ENCODE measurements at regions not wholly inside any gene's neighbourhood (a gene's known extent, or its start where the extent isn't known, plus 50 kb on each side); places are given as distances from the start of the nearest gene placed in this dataset.
"Not testable (repeated sequence)": the region's sequence is repeated elsewhere in the genome, so short reads cannot be mapped to it uniquely, and the experiment has no call there.

DNA sequence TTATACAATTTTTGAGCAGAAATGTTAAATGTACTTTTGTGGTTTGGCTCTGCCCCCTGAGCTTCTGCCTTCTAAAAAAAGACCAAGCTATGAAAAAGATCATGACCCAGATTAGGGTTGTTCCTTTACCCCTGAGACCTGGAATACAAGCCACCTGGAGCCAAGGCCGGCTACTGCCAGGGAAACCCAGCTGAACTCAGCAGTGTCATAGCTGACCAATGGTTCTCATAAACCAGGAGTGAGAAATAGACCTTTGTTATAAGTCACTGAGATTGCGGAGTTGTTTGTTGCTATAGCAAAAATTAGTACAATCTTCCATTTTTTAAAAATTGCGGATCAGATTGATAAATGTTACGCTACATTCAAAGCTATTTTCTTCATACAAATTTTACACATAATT lies 1261.7 kb downstream of the ROBO1 start:
- no peak overlapping the region for H3K4me3 Mint-ChIP-seq
- no peaks in the 10 kb centered on the region for H3K27me3 Mint-ChIP-seq
- no peak overlapping the region for H3K27ac Mint-ChIP-seq
- H3K9me3 Mint-ChIP-seq, result peaks cover 3 to 12% of the 10 kb centered on the region in 2 donors
- ATAC-seq, result no peak
- no peak for DNase-seq
- H3K4me1 Mint-ChIP-seq, result no peaks in the 10 kb centered on the region

DNA sequence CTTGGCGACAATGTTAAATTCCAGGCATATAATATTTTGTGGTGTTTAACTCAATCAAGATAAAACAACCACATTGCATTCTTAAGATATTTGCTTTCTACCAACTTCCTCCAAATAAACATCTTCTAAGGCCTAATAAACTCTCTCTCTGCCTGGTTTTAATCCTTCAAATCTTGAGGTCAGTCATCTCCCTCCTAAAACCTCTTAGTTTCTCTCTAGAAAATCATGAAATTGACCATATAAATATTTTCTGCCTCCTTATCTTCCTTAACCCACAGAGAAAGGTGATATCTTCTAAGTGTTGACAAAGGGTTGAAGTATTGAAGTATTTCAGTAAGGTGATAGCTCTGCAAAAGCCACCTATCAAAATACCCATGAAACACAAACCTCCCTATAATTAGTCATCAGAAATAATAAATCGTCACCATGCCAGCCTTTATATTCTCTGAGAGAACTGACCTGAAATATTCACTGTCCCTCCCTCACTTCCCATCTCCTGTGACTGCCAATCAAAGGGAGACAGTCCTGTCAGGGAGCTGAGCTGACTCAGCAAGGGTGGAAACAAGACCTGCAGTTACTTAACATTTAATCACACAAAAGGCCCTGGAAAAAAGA lies 1261.1 kb downstream of the ROBO1 start:
- Mint-ChIP-seq H3K27ac (no peak overlapping the region), H3K9me3 (peaks cover under 1 to 12% of the 10 kb centered on the region in 2 donors), H3K4me1 (no peaks in the 10 kb centered on the region), H3K27me3 (no peaks in the 10 kb centered on the region), H3K4me3 (no peak overlapping the region)
- DNase-seq, result no peak
- ATAC-seq, result no peak

DNA sequence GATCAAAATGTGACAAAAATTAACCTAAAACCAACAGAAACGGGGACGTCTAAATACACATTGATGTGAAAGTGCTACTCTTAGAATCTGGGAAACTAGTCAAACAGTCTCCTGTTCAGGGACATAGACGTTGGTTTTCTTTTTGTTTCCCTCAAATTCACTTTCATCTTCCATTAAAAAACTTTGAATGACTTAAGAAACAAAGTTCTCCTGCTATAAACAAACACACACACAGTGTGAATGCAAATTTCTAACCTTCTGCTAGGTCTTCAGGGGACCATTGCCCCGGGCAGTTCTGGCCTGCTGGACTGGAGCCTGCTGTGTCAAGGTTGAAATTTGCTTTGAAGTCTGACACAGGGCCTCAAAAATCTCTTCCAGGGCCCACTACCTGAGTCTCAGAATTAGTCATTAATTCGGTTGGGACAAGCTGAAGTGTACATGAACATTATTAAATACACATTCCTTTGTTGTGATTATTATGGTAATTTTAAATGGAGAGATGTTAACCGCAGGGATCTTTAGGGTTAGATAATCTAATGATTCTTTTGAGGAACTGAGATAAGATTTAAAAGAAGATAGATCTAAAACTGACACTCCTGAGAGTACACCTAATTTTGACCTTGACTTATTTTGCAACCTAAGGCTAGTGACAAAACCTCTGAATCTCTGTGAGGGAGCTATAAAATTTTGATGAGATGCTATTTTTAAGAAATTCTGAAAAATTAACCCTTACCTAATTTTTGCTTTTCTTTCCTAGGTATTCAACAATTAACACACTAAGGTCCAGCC lies 1260.4 kb downstream of the ROBO1 start:
- peaks cover 7 to 12% of the 10 kb centered on the region in 2 donors for H3K9me3 Mint-ChIP-seq
- ATAC-seq, result no peak
- no peaks in the 10 kb centered on the region for H3K4me1 Mint-ChIP-seq
- no peak for DNase-seq
- H3K27ac Mint-ChIP-seq, result no peak overlapping the region
- H3K4me3 Mint-ChIP-seq, result no peak overlapping the region
- H3K27me3 Mint-ChIP-seq, result no peaks in the 10 kb centered on the region

DNA sequence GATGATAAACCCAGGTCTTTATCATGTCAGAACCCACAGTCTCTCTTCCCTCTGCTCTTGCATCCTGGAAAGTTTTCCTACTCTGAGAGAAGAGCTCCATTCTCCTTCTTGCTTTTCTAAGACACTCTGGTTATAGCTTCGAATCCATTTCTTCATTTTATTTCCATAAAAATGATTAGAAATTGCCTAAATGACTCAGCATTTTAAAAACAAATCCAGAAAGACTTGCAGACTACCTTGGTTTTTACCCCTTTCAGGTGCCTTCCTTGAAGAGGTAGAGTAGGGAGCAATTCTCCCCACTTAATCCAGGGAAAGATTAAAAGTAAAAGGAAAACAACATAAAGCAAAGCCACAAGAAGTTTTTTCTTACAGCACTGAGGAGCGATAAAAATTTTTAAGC lies 1256.0 kb downstream of the ROBO1 start:
- Mint-ChIP-seq H3K4me3 (no peak overlapping the region), H3K9me3 (peaks cover 8 to 9% of the 10 kb centered on the region in 2 donors), H3K27ac (no peak overlapping the region), H3K27me3 (no peaks in the 10 kb centered on the region), H3K4me1 (no peaks in the 10 kb centered on the region)
- ATAC-seq, result no peak
- no peak for DNase-seq

DNA sequence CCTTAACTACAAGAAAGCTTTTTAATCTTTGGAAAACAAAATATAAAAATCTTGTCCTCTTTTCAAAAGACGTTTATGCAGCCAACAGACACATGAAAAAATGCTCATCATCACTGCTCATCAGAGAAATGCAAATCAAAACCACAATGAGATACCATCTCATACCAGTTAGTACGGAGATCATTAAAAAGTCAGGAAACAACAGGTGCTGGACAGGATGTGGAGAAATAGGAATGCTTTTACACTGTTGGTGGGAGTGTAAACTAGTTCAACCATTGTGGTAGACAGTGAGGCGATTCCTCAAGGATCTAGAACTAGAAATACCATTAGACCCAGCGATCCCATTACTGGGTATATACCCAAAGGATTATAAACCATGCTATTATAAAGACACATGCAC lies 1255.0 kb downstream of the ROBO1 start:
- not testable (repeated sequence) for DNase-seq, ATAC-seq

DNA sequence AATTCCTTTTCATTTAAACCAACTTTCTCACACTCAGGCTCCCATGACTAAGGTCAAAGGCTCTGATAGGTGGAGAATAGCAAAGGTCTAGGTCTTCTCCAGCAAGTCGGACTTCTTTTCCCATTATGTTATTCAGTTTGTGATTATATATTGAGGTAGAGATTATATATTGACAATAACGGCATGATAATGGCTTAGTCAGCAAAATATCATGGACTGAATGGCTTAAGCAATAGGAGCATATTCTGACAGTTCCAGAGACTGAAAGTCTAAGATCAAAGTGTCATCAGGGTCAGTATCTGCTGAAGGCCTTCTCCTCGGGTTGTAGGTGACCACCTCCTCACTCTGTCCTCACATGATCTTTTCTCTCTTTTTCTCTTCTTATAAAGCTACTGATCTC lies 1251.4 kb downstream of the ROBO1 start:
- no peak overlapping the region for H3K4me3 Mint-ChIP-seq
- peaks cover 9 to 11% of the 10 kb centered on the region in 2 donors for H3K9me3 Mint-ChIP-seq
- H3K4me1 Mint-ChIP-seq, result no peaks in the 10 kb centered on the region
- no peak overlapping the region for H3K27ac Mint-ChIP-seq
- no peak for ATAC-seq
- DNase-seq, result no peak
- H3K27me3 Mint-ChIP-seq, result no peaks in the 10 kb centered on the region

More for the DNA sequence above, 1255.0 kb downstream of the ROBO1 start:
- peaks cover 9 to 11% of the 10 kb centered on the region in 2 donors for H3K9me3 Mint-ChIP-seq
- H3K27me3 Mint-ChIP-seq, H3K4me3 Mint-ChIP-seq, H3K4me1 Mint-ChIP-seq, H3K27ac Mint-ChIP-seq: not testable (repeated sequence)

DNA sequence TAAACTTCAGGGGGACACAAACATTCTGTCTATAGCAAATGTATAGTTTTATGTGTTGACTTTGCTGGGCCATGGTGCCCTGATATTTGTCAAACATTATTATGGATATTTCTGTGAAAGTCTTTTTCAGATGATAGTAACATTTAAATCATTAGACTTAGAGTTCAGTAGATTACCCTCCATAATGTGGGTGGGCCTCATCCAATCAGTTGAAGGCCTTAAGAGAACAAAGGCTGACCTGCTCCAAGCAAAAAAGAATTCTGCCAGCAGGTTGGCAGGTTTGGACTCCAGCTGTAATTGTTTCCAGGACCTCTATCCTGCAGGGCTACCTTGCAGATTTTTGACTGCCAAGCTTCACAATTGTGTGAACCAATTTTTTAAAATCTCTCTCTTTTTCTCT lies 1250.9 kb downstream of the ROBO1 start:
- ATAC-seq (no peak), DNase-seq (no peak)
- no peaks in the 10 kb centered on the region for H3K27me3 Mint-ChIP-seq
- peaks cover 6 to 11% of the 10 kb centered on the region in 2 donors for H3K9me3 Mint-ChIP-seq
- no peak overlapping the region for H3K4me3 Mint-ChIP-seq
- no peak overlapping the region for H3K27ac Mint-ChIP-seq
- H3K4me1 Mint-ChIP-seq, result no peaks in the 10 kb centered on the region

DNA sequence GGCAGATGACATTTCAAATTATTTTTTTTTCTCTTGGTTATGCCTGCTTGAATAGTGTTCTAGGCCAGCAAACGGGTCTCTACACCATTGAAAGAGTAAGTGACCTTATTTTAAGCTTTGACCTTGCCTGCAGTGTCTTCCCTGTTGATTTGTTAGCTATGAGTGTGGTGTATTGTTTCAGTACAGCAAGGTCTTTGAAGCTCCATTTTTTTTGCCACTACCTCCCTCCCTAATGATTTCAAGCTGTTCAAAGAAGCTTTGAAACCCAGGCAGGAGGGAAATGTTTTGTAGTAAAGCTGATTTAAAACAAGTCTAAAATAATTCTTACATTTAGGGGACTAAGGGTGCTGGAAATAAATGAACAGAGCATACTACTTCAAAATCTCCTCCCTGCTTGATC lies 1249.8 kb downstream of the ROBO1 start:
- ATAC-seq (no peak), DNase-seq (no peak)
- H3K4me3 Mint-ChIP-seq, result no peak overlapping the region
- H3K9me3 Mint-ChIP-seq, result peaks cover 0 to 11% of the 10 kb centered on the region in 2 donors
- no peak overlapping the region for H3K27ac Mint-ChIP-seq
- H3K27me3 Mint-ChIP-seq, result no peaks in the 10 kb centered on the region
- H3K4me1 Mint-ChIP-seq, result no peaks in the 10 kb centered on the region

DNA sequence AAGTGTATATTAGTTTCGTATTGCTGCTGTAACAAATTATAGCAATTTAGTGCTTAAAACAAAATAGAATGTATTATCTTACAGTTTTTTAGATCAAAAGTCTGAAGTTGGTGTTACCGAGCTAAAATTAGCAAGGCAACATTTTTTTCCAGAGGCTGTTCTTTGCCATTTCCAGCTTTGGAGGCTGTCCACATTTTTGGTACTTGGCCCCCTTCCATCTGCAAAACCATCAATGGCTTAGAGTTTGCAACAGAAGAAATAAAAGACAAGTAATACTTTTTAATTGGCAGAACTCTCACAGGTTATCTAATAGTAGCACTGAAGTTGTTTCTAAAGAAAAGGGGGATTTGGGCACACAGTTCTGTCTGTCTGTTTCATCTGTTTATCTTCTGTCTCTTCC lies 1248.5 kb downstream of the ROBO1 start:
- DNase-seq (no peak), ATAC-seq (no peak)
- no peak overlapping the region for H3K4me3 Mint-ChIP-seq
- no peaks in the 10 kb centered on the region for H3K27me3 Mint-ChIP-seq
- H3K9me3 Mint-ChIP-seq, result peaks cover 0 to 6% of the 10 kb centered on the region in 2 donors
- no peaks in the 10 kb centered on the region for H3K4me1 Mint-ChIP-seq
- H3K27ac Mint-ChIP-seq, result no peak overlapping the region

DNA sequence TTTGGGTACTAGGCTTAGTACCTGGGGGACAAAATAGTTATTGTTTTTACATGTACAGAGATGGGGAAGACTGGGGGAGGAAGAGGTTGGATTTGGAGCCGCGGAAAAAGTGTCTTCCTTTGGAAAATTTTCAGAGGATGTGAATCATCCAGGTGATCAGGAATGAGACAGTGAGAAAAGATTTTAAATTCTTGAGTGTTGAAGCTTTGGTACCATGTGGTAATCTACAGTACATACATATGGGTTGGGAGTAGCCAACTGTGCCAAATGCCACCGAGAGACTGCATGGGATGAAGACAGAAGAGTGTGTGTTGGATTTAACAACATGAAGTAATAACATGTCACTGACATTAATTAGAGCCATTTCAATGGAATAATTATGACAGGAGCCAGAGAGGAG lies 1238.2 kb downstream of the ROBO1 start:
- no peak for ATAC-seq
- Mint-ChIP-seq H3K4me1 (no peaks in the 10 kb centered on the region), H3K9me3 (peaks cover 7 to 23% of the 10 kb centered on the region in 2 donors), H3K4me3 (no peak overlapping the region), H3K27me3 (no peaks in the 10 kb centered on the region), H3K27ac (no peak overlapping the region)
- DNase-seq, result no peak

DNA sequence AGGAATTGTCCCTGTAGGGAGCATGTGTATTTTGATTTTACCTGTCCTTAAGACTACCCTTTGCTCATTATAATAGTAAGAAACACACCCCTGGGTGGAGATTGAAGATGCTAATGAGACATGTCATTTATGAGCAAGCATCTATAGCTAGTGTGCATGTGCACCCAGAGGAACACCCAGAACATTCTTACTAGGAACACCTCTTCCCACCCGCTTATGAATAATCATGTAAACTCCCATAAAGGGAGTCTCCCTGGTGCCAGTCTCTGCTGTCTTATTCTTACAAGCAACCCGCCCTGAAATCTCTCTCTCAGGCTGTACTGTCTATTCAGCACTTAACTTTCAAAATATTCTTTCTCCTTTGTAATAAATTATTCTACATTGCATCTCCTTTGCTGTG lies 1227.3 kb downstream of the ROBO1 start:
- no peak for ATAC-seq
- H3K27me3 Mint-ChIP-seq, result no peaks in the 10 kb centered on the region
- H3K4me1 Mint-ChIP-seq, result no peaks in the 10 kb centered on the region
- no peak for DNase-seq
- H3K4me3 Mint-ChIP-seq, result no peak overlapping the region
- peaks cover 19 to 25% of the 10 kb centered on the region in 2 donors for H3K9me3 Mint-ChIP-seq
- H3K27ac Mint-ChIP-seq, result no peak overlapping the region

DNA sequence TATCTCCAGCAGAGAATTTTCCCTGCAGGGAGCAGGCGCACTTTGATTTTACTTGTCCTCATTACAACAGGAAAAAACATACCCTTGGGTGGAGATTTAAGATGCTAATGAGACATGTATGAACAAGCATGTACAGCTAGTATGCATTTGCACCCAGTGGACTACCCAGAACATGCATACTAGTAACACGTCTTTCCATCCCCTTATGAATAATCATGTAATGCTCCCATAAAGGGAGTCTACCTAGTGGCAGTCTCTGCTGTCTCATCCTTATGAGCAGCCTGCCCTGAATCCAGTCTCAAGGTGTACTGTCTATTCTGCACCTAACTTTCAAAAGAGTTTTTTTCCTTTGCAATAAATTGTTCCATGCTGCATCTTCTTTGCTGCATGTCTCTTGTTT lies 1222.0 kb downstream of the ROBO1 start:
- ATAC-seq, result no peak
- H3K4me1 Mint-ChIP-seq, result no peaks in the 10 kb centered on the region
- no peak for DNase-seq
- H3K9me3 Mint-ChIP-seq, result peaks cover 26 to 28% of the 10 kb centered on the region in 2 donors
- no peak overlapping the region for H3K4me3 Mint-ChIP-seq
- H3K27me3 Mint-ChIP-seq, result no peaks in the 10 kb centered on the region
- H3K27ac Mint-ChIP-seq, result no peak overlapping the region
